ENCODE measurements at regions not wholly inside any gene's neighbourhood (a gene's known extent, or its start where the extent isn't known, plus 50 kb on each side); places are given as distances from the start of the nearest gene placed in this dataset.
"Not testable (repeated sequence)": the region's sequence is repeated elsewhere in the genome, so short reads cannot be mapped to it uniquely, and the experiment has no call there.

- Histone ChIP-seq H3K4me1 (no peaks in the 10 kb centered on the region), H3K36me3 (no peaks in the 10 kb centered on the region), H3K27me3 (no peaks in the 10 kb centered on the region), H3K4me3 (no peak overlapping the region), H3K27ac (no peak overlapping the region), H3K9me3 (peaks cover 0 to 4% (median 2%) of the 10 kb centered on the region in 4 donors)
- DNase-seq: no peak
- TF ChIP-seq POLR2A (IDR thresholded peaks at IDR 0.05): no peak
- no peak for TF ChIP-seq EP300 (IDR thresholded peaks at IDR 0.05)
- no peak for TF ChIP-seq CTCF (IDR thresholded peaks at IDR 0.05)
- no peak for TF ChIP-seq POLR2AphosphoS5 (IDR thresholded peaks at IDR 0.05)
- WGBS, 5 donors: 18 to 44% (median 35%) methylated on average over 1 of the region's 1 CpG
- intact Hi-C loops (cut with DNase I; ENCODE audit: low total_unique reads): no loop called here
Observed at GRCh38 chr3:20451170-20451569, 265.2 kb upstream of the SGO1 start.

- Histone ChIP-seq H3K36me3 (no peaks in the 10 kb centered on the region), H3K4me3 (no peak overlapping the region), H3K27me3 (no peaks in the 10 kb centered on the region), H3K4me1 (no peaks in the 10 kb centered on the region), H3K27ac (no peak overlapping the region), H3K9me3 (peaks cover 0 to 4% (median 2%) of the 10 kb centered on the region in 4 donors)
- TF ChIP-seq POLR2A (IDR thresholded peaks at IDR 0.05) (no peak), EP300 (IDR thresholded peaks at IDR 0.05) (no peak), CTCF (IDR thresholded peaks at IDR 0.05) (no peak), POLR2AphosphoS5 (IDR thresholded peaks at IDR 0.05) (no peak)
- DNase-seq: no peak
- intact Hi-C loops (cut with DNase I; ENCODE audit: low total_unique reads): no loop called here
- 61 to 84% (median 72%) methylated on average over 1 of the region's 1 CpG for WGBS, 5 donors
Observed at GRCh38 chr3:20450611-20451010, 264.6 kb upstream of the SGO1 start.

GRCh38 chr3:20442846-20443245 is 256.8 kb upstream of the SGO1 start:
- Histone ChIP-seq H3K4me3 (no peak overlapping the region), H3K27me3 (no peaks in the 10 kb centered on the region), H3K36me3 (no peaks in the 10 kb centered on the region), H3K9me3 (no peaks in the 10 kb centered on the region), H3K27ac (no peak overlapping the region), H3K4me1 (no peaks in the 10 kb centered on the region)
- TF ChIP-seq POLR2AphosphoS5 (IDR thresholded peaks at IDR 0.05): no peak
- TF ChIP-seq EP300 (IDR thresholded peaks at IDR 0.05): no peak
- no peak for TF ChIP-seq POLR2A (IDR thresholded peaks at IDR 0.05)
- TF ChIP-seq CTCF (IDR thresholded peaks at IDR 0.05): no peak
- 67 to 96% (median 90%) methylated on average over 1 of the region's 1 CpG for WGBS, 5 donors
- DNase-seq: no peak
- intact Hi-C loops (cut with DNase I; ENCODE audit: low total_unique reads): no loop called here

GRCh38 chr3:20427268-20427667 is 241.3 kb upstream of the SGO1 start:
- H3K4me3 ChIP-seq; H3K36me3 ChIP-seq; DNase-seq; H3K4me1 ChIP-seq; H3K27me3 ChIP-seq; H3K27ac ChIP-seq; intact Hi-C loops (cut with DNase I; ENCODE audit: low total_unique reads): not testable (repeated sequence)
- H3K9me3 ChIP-seq: peaks cover 0 to 22% (median 19%) of the 10 kb centered on the region in 4 donors
- 70 to 81% (median 74%) methylated on average over 2 of the region's 2 CpGs for WGBS, 5 donors

GRCh38 chr3:20425138-20425537 is 239.1 kb upstream of the SGO1 start:
- Histone ChIP-seq H3K36me3 (no peaks in the 10 kb centered on the region), H3K4me3 (no peak overlapping the region), H3K4me1 (no peaks in the 10 kb centered on the region), H3K27me3 (no peaks in the 10 kb centered on the region), H3K9me3 (peaks cover 0 to 13% (median 11%) of the 10 kb centered on the region in 4 donors), H3K27ac (no peak overlapping the region)
- no peak for TF ChIP-seq POLR2AphosphoS5 (IDR thresholded peaks at IDR 0.05)
- TF ChIP-seq EP300 (IDR thresholded peaks at IDR 0.05): no peak
- no peak for TF ChIP-seq CTCF (IDR thresholded peaks at IDR 0.05)
- no peak for TF ChIP-seq POLR2A (IDR thresholded peaks at IDR 0.05)
- 47 to 98% (median 87%) methylated on average over 1 of the region's 1 CpG for WGBS, 5 donors
- no peak for DNase-seq
- intact Hi-C loops (cut with DNase I; ENCODE audit: low total_unique reads): no loop called here
